Thymus (tissue), 11 donors: ENCODE measurements at regions not wholly inside any gene's neighbourhood (a gene's known extent, or its start where the extent isn't known, plus 50 kb on each side); places are given as distances from the start of the nearest gene placed in this dataset.

Experiments used
- DNase-seq, 9 donors: peaks; one replicate each; pipeline ENCODE4 v3.0.0-alpha.2; 2013; ENCODE audit warnings: low spot score in 9 of 9, low read depth in 6 of 9, missing footprints in 1 of 9
- H3K27ac ChIP-seq, 2 donors: one replicate each; pipeline ENCODE4 v1.5.1; 2013; ENCODE audit warnings: control low read depth in 1 of 2, low read depth in 1 of 2, low read length in 1 of 2, mild to moderate bottlenecking in 1 of 2, moderate library complexity in 1 of 2
- H3K27me3 ChIP-seq, 2 donors: one replicate each; pipeline ENCODE4 v1.5.1; 2013; ENCODE audit warnings: low read length in 1 of 2; ENCODE audit not compliant: control insufficient read depth in 2 of 2, insufficient read depth in 1 of 2
- H3K36me3 ChIP-seq, 2 donors: one replicate each; pipeline ENCODE4 v1.5.1; 2013; ENCODE audit warnings: low read length in 1 of 2, mild to moderate bottlenecking in 1 of 2, moderate library complexity in 1 of 2; ENCODE audit not compliant: control insufficient read depth in 2 of 2, insufficient read depth in 2 of 2
- H3K4me1 ChIP-seq, 2 donors: one replicate each; pipeline ENCODE4 v1.5.1; 2013; ENCODE audit warnings: low read length in 2 of 2; ENCODE audit not compliant: control insufficient read depth in 2 of 2, insufficient read depth in 2 of 2
- H3K4me3 ChIP-seq, 2 donors: one replicate each; pipeline ENCODE4 v1.5.1; 2013; ENCODE audit warnings: low read length in 2 of 2, control low read depth in 1 of 2, mild to moderate bottlenecking in 1 of 2
- H3K9me3 ChIP-seq, 2 donors: one replicate each; pipeline ENCODE4 v1.5.1; 2013; ENCODE audit warnings: low read length in 1 of 2, mild to moderate bottlenecking in 1 of 2; ENCODE audit not compliant: control insufficient read depth in 2 of 2, insufficient read depth in 1 of 2
- WGBS: extraction: QIAGEN DNeasy Blood & Tissue Kit; methylation state at CpG from one replicate; pipeline ENCODE4 v1.1.7; 2013; 5-methylcytosine and 5-hydroxymethylcytosine counted together
- donor health status: healthy.

- Histone ChIP-seq H3K4me1 (no peaks in the 10 kb centered on the region), H3K9me3 (no peaks in the 10 kb centered on the region), H3K4me3 (no peak overlapping the region), H3K36me3 (no peaks in the 10 kb centered on the region), H3K27me3 (no peaks in the 10 kb centered on the region), H3K27ac (no peak overlapping the region)
- no peak for DNase-seq
- WGBS, result 15% methylated on average over 9 of the region's 9 CpGs
These were observed 104.7 kb upstream of the VEPH1 start for GRCh38 chr3:157607826-157608405.

DNA sequence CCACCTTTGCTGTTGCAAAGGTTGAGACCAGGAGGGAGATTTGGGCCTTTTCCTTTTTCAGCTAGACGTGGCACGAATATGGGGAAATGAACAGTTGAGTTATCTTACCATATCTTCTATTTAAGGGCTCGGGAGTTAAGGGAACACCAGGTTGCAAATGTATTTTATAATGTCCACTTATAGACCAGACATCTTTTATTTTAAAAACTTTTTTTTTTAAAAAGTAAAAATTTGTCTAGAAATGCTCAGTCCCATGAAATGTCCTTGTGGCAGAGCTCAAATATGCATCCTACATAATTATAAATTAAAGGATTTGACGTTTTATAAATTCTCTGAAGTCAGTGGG, 103.6 kb upstream of the VEPH1 start:
- Histone ChIP-seq H3K9me3 (no peaks in the 10 kb centered on the region), H3K4me3 (no peak overlapping the region), H3K27ac (no peak overlapping the region), H3K4me1 (no peaks in the 10 kb centered on the region), H3K27me3 (no peaks in the 10 kb centered on the region), H3K36me3 (no peaks in the 10 kb centered on the region)
- DNase-seq, result no peak
- 43% methylated on average over 4 of the region's 4 CpGs for WGBS

DNA sequence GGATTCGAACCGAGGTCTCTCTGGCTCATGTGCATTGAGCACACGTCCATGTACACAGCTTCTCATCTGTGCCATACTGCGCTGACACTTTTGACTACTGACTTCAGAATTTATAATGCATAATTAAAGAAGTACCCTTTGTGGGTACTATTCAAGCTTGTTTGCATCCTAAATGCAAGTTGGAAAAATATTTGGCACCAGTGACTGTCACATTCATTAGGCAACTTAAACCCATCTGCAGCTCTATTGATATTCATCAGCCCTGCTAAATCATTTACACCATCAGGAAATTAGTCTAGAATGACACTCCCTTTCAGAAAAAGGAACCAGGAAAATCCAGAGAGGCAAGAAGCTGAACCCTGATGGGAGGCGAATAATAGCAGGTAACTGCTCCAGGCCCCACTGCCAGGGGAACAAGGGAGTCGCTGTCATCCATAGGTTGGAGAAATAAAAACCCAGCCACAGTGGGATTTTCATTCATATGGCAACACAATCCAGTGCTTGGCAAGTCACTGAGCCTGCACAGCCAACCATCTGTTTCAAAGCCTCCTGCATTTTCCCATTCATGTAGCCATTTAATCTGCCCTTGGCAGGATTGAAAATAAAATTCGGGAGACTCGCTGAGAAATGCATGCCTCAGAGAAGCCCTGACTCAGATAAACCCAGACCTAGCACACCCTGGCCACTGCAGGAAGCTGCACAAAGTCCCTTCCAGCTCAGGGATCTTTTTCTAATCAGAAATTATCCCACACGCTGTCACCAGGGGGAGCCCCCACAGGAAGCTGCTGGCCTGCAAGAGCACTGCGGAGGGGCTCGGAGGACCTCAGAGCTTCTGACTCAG, 103.0 kb upstream of the VEPH1 start:
- Histone ChIP-seq H3K4me3 (no peak overlapping the region), H3K9me3 (no peaks in the 10 kb centered on the region), H3K27me3 (no peaks in the 10 kb centered on the region), H3K4me1 (no peaks in the 10 kb centered on the region), H3K36me3 (no peaks in the 10 kb centered on the region), H3K27ac (no peak overlapping the region)
- WGBS, result 51% methylated on average over 11 of the region's 11 CpGs
- DNase-seq, result peak in 8 of 9 donors; percentile 23 to 67 (median 34)

GRCh38 chr3:157605356-157605755, 102.1 kb upstream of the VEPH1 start:
- WGBS, result 96% methylated on average over 3 of the region's 3 CpGs
- Histone ChIP-seq H3K4me3 (no peak overlapping the region), H3K27me3 (no peaks in the 10 kb centered on the region), H3K27ac (no peak overlapping the region), H3K9me3 (no peaks in the 10 kb centered on the region), H3K36me3 (no peaks in the 10 kb centered on the region), H3K4me1 (no peaks in the 10 kb centered on the region)
- no peak for DNase-seq

DNA sequence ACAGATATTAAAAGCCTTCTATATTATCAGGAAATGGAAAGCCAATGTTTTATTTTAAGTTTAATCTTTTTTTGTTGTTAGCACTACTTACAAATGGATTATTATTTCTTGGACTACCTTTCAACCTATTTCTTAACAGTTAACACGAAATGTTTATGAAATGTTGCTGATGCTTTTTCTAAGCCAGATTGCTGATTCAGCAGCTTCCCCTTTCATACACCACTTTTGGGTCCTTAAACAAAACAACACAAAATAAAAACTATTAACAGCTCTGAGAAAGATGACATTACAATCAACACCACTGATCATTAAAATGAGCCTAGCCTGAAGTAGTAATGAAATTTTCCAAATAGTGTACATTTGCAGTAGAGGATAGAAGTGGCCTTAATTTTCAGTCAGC, 99.2 kb upstream of the VEPH1 start:
- no peaks in the 10 kb centered on the region for H3K27me3 ChIP-seq
- no peaks in the 10 kb centered on the region for H3K36me3 ChIP-seq
- H3K9me3 ChIP-seq, result no peaks in the 10 kb centered on the region
- H3K4me1 ChIP-seq, result no peaks in the 10 kb centered on the region
- WGBS, result 89% methylated on average over 1 of the region's 1 CpG
- H3K4me3 ChIP-seq, result no peak overlapping the region
- no peak for DNase-seq
- no peak overlapping the region for H3K27ac ChIP-seq

- Histone ChIP-seq H3K36me3 (no peaks in the 10 kb centered on the region), H3K27me3 (no peaks in the 10 kb centered on the region), H3K9me3 (no peaks in the 10 kb centered on the region), H3K4me1 (no peaks in the 10 kb centered on the region), H3K27ac (no peak overlapping the region), H3K4me3 (no peak overlapping the region)
- DNase-seq, result no peak
- WGBS, result 93% methylated on average over 5 of the region's 5 CpGs
These were observed 92.0 kb upstream of the VEPH1 start for GRCh38 chr3:157595259-157595658.

GRCh38 chr3:157594413-157594812, 91.2 kb upstream of the VEPH1 start:
- DNase-seq, result no peak
- WGBS, result 93% methylated on average over 4 of the region's 4 CpGs
- no peak overlapping the region for H3K27ac ChIP-seq
- no peak overlapping the region for H3K4me3 ChIP-seq
- no peaks in the 10 kb centered on the region for H3K36me3 ChIP-seq
- H3K27me3 ChIP-seq, result no peaks in the 10 kb centered on the region
- H3K9me3 ChIP-seq, result no peaks in the 10 kb centered on the region
- no peaks in the 10 kb centered on the region for H3K4me1 ChIP-seq

DNA sequence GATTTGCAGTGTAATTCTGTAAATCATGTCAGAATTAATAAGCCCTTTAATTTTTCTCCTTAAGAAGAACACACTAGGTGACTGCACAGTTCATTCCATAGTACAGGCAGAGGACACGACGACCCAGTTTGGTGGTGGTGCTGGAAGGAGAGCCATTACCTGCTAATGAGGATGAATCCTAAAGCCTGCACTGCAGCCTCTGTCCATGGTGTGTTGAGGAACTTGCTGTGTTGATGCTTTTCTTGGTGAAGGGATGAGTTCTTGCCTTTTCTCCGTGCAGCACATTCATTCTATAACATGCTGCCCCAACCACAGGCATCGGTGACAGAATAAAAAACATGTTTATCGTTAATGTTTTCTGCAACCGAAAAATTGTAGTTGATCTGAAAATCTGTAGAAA, 89.6 kb upstream of the VEPH1 start:
- H3K27me3 ChIP-seq, result no peaks in the 10 kb centered on the region
- no peaks in the 10 kb centered on the region for H3K9me3 ChIP-seq
- no peaks in the 10 kb centered on the region for H3K4me1 ChIP-seq
- DNase-seq, result no peak
- H3K36me3 ChIP-seq, result no peaks in the 10 kb centered on the region
- H3K4me3 ChIP-seq, result no peak overlapping the region
- no peak overlapping the region for H3K27ac ChIP-seq
- WGBS, result 95% methylated on average over 6 of the region's 6 CpGs

DNA sequence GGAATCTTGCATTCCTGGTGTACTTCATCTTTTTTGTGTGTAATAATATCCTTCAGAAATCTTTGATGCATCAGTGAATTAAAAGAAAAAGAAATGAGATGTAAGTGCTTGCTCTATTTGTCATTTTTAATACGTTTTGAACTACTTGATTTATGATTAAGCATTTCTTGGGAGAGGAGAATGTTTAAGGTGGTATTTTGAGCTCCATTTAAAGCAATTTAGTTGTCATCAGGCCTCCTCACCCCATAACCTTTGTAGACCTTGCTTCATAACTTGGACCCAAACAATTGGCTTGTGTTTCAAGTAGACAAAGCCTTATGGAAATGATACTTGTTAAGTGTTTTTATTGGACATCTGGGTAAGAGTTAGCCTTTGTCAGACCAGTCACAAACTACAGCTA, 87.1 kb upstream of the VEPH1 start:
- Histone ChIP-seq H3K36me3 (no peaks in the 10 kb centered on the region), H3K27ac (no peak overlapping the region), H3K27me3 (no peaks in the 10 kb centered on the region), H3K4me1 (no peaks in the 10 kb centered on the region), H3K4me3 (no peak overlapping the region), H3K9me3 (no peaks in the 10 kb centered on the region)
- 31% methylated on average over 1 of the region's 1 CpG for WGBS
- no peak for DNase-seq
